ENCODE measurements at regions not wholly inside any gene's neighbourhood (a gene's known extent, or its start where the extent isn't known, plus 50 kb on each side); places are given as distances from the start of the nearest gene placed in this dataset.

- ChIA-PET POLR2A (ENCODE audit: partially characterized antibody) (no interaction called here), CTCF (ENCODE audit: partially characterized antibody) (no interaction called here)
- H3K9me3 ChIP-seq (ENCODE audit: control insufficient read depth in 1 of 2, low read length in 2 of 2): no peaks in the 10 kb centered on the region
- H3K36me3 ChIP-seq (ENCODE audit: insufficient read depth, low read length): no peaks in the 10 kb centered on the region
- Mint-ChIP-seq H3K4me1 (no peaks in the 10 kb centered on the region), H3K36me3 (no peaks in the 10 kb centered on the region), H3K27ac (no peak overlapping the region), H3K27me3 (no peaks in the 10 kb centered on the region), H3K4me3 (no peak overlapping the region), H3K9me3 (peaks cover 5 to 17% (median 12%) of the 10 kb centered on the region in 8 donors)
- H3K27me3 ChIP-seq (ENCODE audit: insufficient read depth, low read length): no peaks in the 10 kb centered on the region
- no peak overlapping the region for H3K4me3 ChIP-seq (ENCODE audit: low read length in 2 of 2)
- DNase-seq: no peak
- intact Hi-C loops (cut with micrococcal nuclease): no loop called here
- H3K27ac ChIP-seq (ENCODE audit: low read depth, low read length): no peak overlapping the region
- no peaks in the 10 kb centered on the region for H3K4me1 ChIP-seq (ENCODE audit: insufficient read depth, low read length)
Measured at GRCh38 chr13:58239774-58240268, 608.3 kb downstream of the PCDH17 start.

GRCh38 chr13:58247080-58247479 is 615.5 kb downstream of the PCDH17 start:
- intact Hi-C loops (cut with micrococcal nuclease): no loop called here
- Mint-ChIP-seq H3K27me3 (no peaks in the 10 kb centered on the region), H3K36me3 (no peaks in the 10 kb centered on the region), H3K4me1 (no peaks in the 10 kb centered on the region), H3K27ac (no peak overlapping the region), H3K9me3 (peaks cover 0 to 19% (median 11%) of the 10 kb centered on the region in 8 donors), H3K4me3 (no peak overlapping the region)
- no peaks in the 10 kb centered on the region for H3K27me3 ChIP-seq (ENCODE audit: insufficient read depth, low read length)
- no peak overlapping the region for H3K27ac ChIP-seq (ENCODE audit: low read depth, low read length)
- no peaks in the 10 kb centered on the region for H3K9me3 ChIP-seq (ENCODE audit: control insufficient read depth in 1 of 2, low read length in 2 of 2)
- ChIA-PET POLR2A (ENCODE audit: partially characterized antibody) (no interaction called here), CTCF (ENCODE audit: partially characterized antibody) (no interaction called here)
- H3K4me3 ChIP-seq (ENCODE audit: low read length in 2 of 2): no peak overlapping the region
- DNase-seq: no peak
- H3K4me1 ChIP-seq (ENCODE audit: insufficient read depth, low read length): no peaks in the 10 kb centered on the region
- no peaks in the 10 kb centered on the region for H3K36me3 ChIP-seq (ENCODE audit: insufficient read depth, low read length)

- ChIA-PET POLR2A (ENCODE audit: partially characterized antibody) (no interaction called here), CTCF (ENCODE audit: partially characterized antibody) (no interaction called here)
- H3K9me3 ChIP-seq (ENCODE audit: control insufficient read depth in 1 of 2, low read length in 2 of 2): no peaks in the 10 kb centered on the region
- no peak overlapping the region for H3K4me3 ChIP-seq (ENCODE audit: low read length in 2 of 2)
- no peaks in the 10 kb centered on the region for H3K4me1 ChIP-seq (ENCODE audit: insufficient read depth, low read length)
- H3K9me3 Mint-ChIP-seq: peaks cover 0 to 12% (median 5%) of the 10 kb centered on the region in 8 donors
- DNase-seq: no peak
- no peaks in the 10 kb centered on the region for H3K36me3 ChIP-seq (ENCODE audit: insufficient read depth, low read length)
- H3K27me3 ChIP-seq (ENCODE audit: insufficient read depth, low read length): no peaks in the 10 kb centered on the region
- H3K27ac ChIP-seq (ENCODE audit: low read depth, low read length): no peak overlapping the region
- no peak overlapping the region for H3K4me3 Mint-ChIP-seq
- no peak overlapping the region for H3K27ac Mint-ChIP-seq
- H3K4me1 Mint-ChIP-seq: no peaks in the 10 kb centered on the region
- no peaks in the 10 kb centered on the region for H3K36me3 Mint-ChIP-seq
- no peaks in the 10 kb centered on the region for H3K27me3 Mint-ChIP-seq
- intact Hi-C loops (cut with micrococcal nuclease): no loop called here
Measured at GRCh38 chr13:58254943-58255342, 623.4 kb downstream of the PCDH17 start.

- no peaks in the 10 kb centered on the region for H3K27me3 ChIP-seq (ENCODE audit: insufficient read depth, low read length)
- H3K9me3 ChIP-seq (ENCODE audit: control insufficient read depth in 1 of 2, low read length in 2 of 2): no peaks in the 10 kb centered on the region
- Mint-ChIP-seq H3K9me3 (peaks cover 0 to 10% (median under 1%) of the 10 kb centered on the region in 8 donors), H3K4me1 (no peaks in the 10 kb centered on the region), H3K4me3 (no peak overlapping the region), H3K27ac (no peak overlapping the region), H3K36me3 (no peaks in the 10 kb centered on the region), H3K27me3 (no peaks in the 10 kb centered on the region)
- no peak overlapping the region for H3K4me3 ChIP-seq (ENCODE audit: low read length in 2 of 2)
- no peaks in the 10 kb centered on the region for H3K4me1 ChIP-seq (ENCODE audit: insufficient read depth, low read length)
- ChIA-PET POLR2A (ENCODE audit: partially characterized antibody) (no interaction called here), CTCF (ENCODE audit: partially characterized antibody) (no interaction called here)
- H3K36me3 ChIP-seq (ENCODE audit: insufficient read depth, low read length): no peaks in the 10 kb centered on the region
- intact Hi-C loops (cut with micrococcal nuclease): no loop called here
- DNase-seq: no peak
- no peak overlapping the region for H3K27ac ChIP-seq (ENCODE audit: low read depth, low read length)
Measured at GRCh38 chr13:58266271-58266670, 634.7 kb downstream of the PCDH17 start.

GRCh38 chr13:58298556-58299135 is 667.1 kb downstream of the PCDH17 start:
- no peaks in the 10 kb centered on the region for H3K9me3 ChIP-seq (ENCODE audit: control insufficient read depth in 1 of 2, low read length in 2 of 2)

GRCh38 chr13:58300224-58300623 is 668.7 kb downstream of the PCDH17 start:
- DNase-seq: no peak
- H3K9me3 ChIP-seq (ENCODE audit: control insufficient read depth in 1 of 2, low read length in 2 of 2): no peaks in the 10 kb centered on the region
- H3K27ac ChIP-seq (ENCODE audit: low read depth, low read length): no peak overlapping the region
- no peaks in the 10 kb centered on the region for H3K4me1 ChIP-seq (ENCODE audit: insufficient read depth, low read length)
- H3K9me3 Mint-ChIP-seq: peaks cover 0 to 5% (median 0%) of the 10 kb centered on the region in 8 donors
- no peak overlapping the region for H3K4me3 Mint-ChIP-seq
- H3K27ac Mint-ChIP-seq: no peak overlapping the region
- intact Hi-C loops (cut with micrococcal nuclease): no loop called here
- no peaks in the 10 kb centered on the region for H3K36me3 ChIP-seq (ENCODE audit: insufficient read depth, low read length)
- CTCF ChIA-PET (ENCODE audit: partially characterized antibody): no interaction called here
- no peaks in the 10 kb centered on the region for H3K36me3 Mint-ChIP-seq
- no peaks in the 10 kb centered on the region for H3K27me3 Mint-ChIP-seq
- no peak overlapping the region for H3K4me3 ChIP-seq (ENCODE audit: low read length in 2 of 2)
- no peaks in the 10 kb centered on the region for H3K4me1 Mint-ChIP-seq
- POLR2A ChIA-PET (ENCODE audit: partially characterized antibody): no interaction called here
- no peaks in the 10 kb centered on the region for H3K27me3 ChIP-seq (ENCODE audit: insufficient read depth, low read length)

More at GRCh38 chr13:58298556-58299135, 667.1 kb downstream of the PCDH17 start:
- H3K27me3 ChIP-seq (ENCODE audit: insufficient read depth, low read length): no peaks in the 10 kb centered on the region
- Mint-ChIP-seq H3K36me3 (no peaks in the 10 kb centered on the region), H3K4me3 (no peak overlapping the region), H3K4me1 (no peaks in the 10 kb centered on the region), H3K9me3 (peaks cover 0 to 9% (median 0%) of the 10 kb centered on the region in 8 donors), H3K27me3 (no peaks in the 10 kb centered on the region), H3K27ac (no peak overlapping the region)
- intact Hi-C loops (cut with micrococcal nuclease): no loop called here
- no peak overlapping the region for H3K4me3 ChIP-seq (ENCODE audit: low read length in 2 of 2)
- ChIA-PET CTCF (ENCODE audit: partially characterized antibody) (no interaction called here), POLR2A (ENCODE audit: partially characterized antibody) (no interaction called here)
- no peaks in the 10 kb centered on the region for H3K36me3 ChIP-seq (ENCODE audit: insufficient read depth, low read length)
- no peak overlapping the region for H3K27ac ChIP-seq (ENCODE audit: low read depth, low read length)
- no peak for DNase-seq
- no peaks in the 10 kb centered on the region for H3K4me1 ChIP-seq (ENCODE audit: insufficient read depth, low read length)

GRCh38 chr13:58300974-58301681 is 669.6 kb downstream of the PCDH17 start:
- Histone ChIP-seq H3K4me1 (ENCODE audit: insufficient read depth, low read length) (no peaks in the 10 kb centered on the region), H3K36me3 (ENCODE audit: insufficient read depth, low read length) (no peaks in the 10 kb centered on the region), H3K27me3 (ENCODE audit: insufficient read depth, low read length) (no peaks in the 10 kb centered on the region), H3K4me3 (ENCODE audit: low read length in 2 of 2) (no peak overlapping the region), H3K9me3 (ENCODE audit: control insufficient read depth in 1 of 2, low read length in 2 of 2) (no peaks in the 10 kb centered on the region), H3K27ac (ENCODE audit: low read depth, low read length) (no peak overlapping the region)
- DNase-seq: no peak
- no peak overlapping the region for H3K4me3 Mint-ChIP-seq
- peaks cover 0 to 5% (median 0%) of the 10 kb centered on the region in 8 donors for H3K9me3 Mint-ChIP-seq
- no peak overlapping the region for H3K27ac Mint-ChIP-seq
- no peaks in the 10 kb centered on the region for H3K4me1 Mint-ChIP-seq
- intact Hi-C loops (cut with micrococcal nuclease): no loop called here
- ChIA-PET CTCF (ENCODE audit: partially characterized antibody) (no interaction called here), POLR2A (ENCODE audit: partially characterized antibody) (no interaction called here)
- H3K36me3 Mint-ChIP-seq: no peaks in the 10 kb centered on the region
- H3K27me3 Mint-ChIP-seq: no peaks in the 10 kb centered on the region

Data from CD4-positive, alpha-beta memory T cell (primary cell).